Tibial artery (tissue), 4 donors: ENCODE measurements at regions not wholly inside any gene's neighbourhood (a gene's known extent, or its start where the extent isn't known, plus 50 kb on each side); places are given as distances from the start of the nearest gene placed in this dataset.

Experiments used
- DNase-seq, 2 donors: peaks; one replicate each; pipeline ENCODE4 v3.0.0-alpha.2; 2019
- H3K27ac ChIP-seq, 2 donors: fragments of 200-600 bp; sonication (generic) in 1 of 2; 1 replicate in 1 of 2; 2 replicates in 1 of 2; pipeline ENCODE4 v1.5.1; 2018 to 2019; ENCODE audit warnings: mild to moderate bottlenecking in 1 of 2
- H3K27me3 ChIP-seq, 2 donors: fragments of 200-600 bp; sonication (generic) in 1 of 2; one replicate each; pipeline versions ENCODE4 v1.5.1 to v1.6.0; 2016 to 2019
- H3K36me3 ChIP-seq, 3 donors: fragments of 200-600 bp; sonication (generic) in 2 of 3; one replicate each; pipeline ENCODE4 v1.5.1; 2016 to 2019; ENCODE audit warnings: mild to moderate bottlenecking in 2 of 3
- H3K4me1 ChIP-seq, 4 donors: fragments of 200-600 bp; sonication (generic) in 2 of 4; 1 replicate in 3 of 4; 2 replicates in 1 of 4; pipeline ENCODE4 v1.5.1; 2016 to 2019
- H3K4me3 ChIP-seq, 2 donors: fragments of 200-600 bp; sonication (generic) in 1 of 2; 1 replicate in 1 of 2; 2 replicates in 1 of 2; pipeline ENCODE4 v1.5.1; 2018 to 2019; ENCODE audit warnings: mild to moderate bottlenecking in 2 of 2
- H3K9me3 ChIP-seq, 3 donors: fragments of 200-600 bp; sonication (generic) in 1 of 3; one replicate each; pipeline ENCODE4 v1.5.1; 2016 to 2019
- CTCF ChIP-seq, 2 experiments: fragments of 200-600 bp in 1 of 2; fragments of 450-650 bp in 1 of 2; IDR thresholded peaks; one replicate each; pipeline ENCODE4 v1.5.1; 2017 to 2019; ENCODE audit warnings: antibody characterized with exemption in 2 of 2, mild to moderate bottlenecking in 1 of 2, moderate library complexity in 1 of 2
- intact Hi-C: fragments of 100-400 bp; cut with DNase I; formaldehyde crosslinking; loops from one replicate; pipeline ENCODE4 v1.15.0; 2023; ENCODE audit warnings: low total_unique reads

- Histone ChIP-seq H3K36me3 (no peaks in the 10 kb centered on the region), H3K9me3 (no peaks in the 10 kb centered on the region), H3K4me1 (no peaks in the 10 kb centered on the region), H3K4me3 (no peak overlapping the region), H3K27me3 (no peaks in the 10 kb centered on the region), H3K27ac (no peak overlapping the region)
- intact Hi-C loops = no loop called here
- no peak for TF ChIP-seq CTCF (IDR thresholded peaks at IDR 0.05)
- no peak for DNase-seq
Measured at GRCh38 chr10:90326498-90327267, 531.2 kb downstream of the HTR7 start.

GRCh38 chr10:90327611-90328010 lies 530.2 kb downstream of the HTR7 start:
- no peaks in the 10 kb centered on the region for H3K27me3 ChIP-seq
- no peak for DNase-seq
- no peaks in the 10 kb centered on the region for H3K9me3 ChIP-seq
- no peak for TF ChIP-seq CTCF (IDR thresholded peaks at IDR 0.05)
- no peak overlapping the region for H3K27ac ChIP-seq
- no peaks in the 10 kb centered on the region for H3K4me1 ChIP-seq
- H3K36me3 ChIP-seq = no peaks in the 10 kb centered on the region
- intact Hi-C loops = no loop called here
- H3K4me3 ChIP-seq = no peak overlapping the region

GRCh38 chr10:90328459-90328858 lies 529.4 kb downstream of the HTR7 start:
- DNase-seq = no peak
- no peak for TF ChIP-seq CTCF (IDR thresholded peaks at IDR 0.05)
- Histone ChIP-seq H3K4me3 (no peak overlapping the region), H3K27ac (no peak overlapping the region), H3K4me1 (no peaks in the 10 kb centered on the region), H3K36me3 (no peaks in the 10 kb centered on the region), H3K27me3 (no peaks in the 10 kb centered on the region), H3K9me3 (no peaks in the 10 kb centered on the region)
- intact Hi-C loops = no loop called here

GRCh38 chr10:90328896-90329295 lies 528.9 kb downstream of the HTR7 start:
- Histone ChIP-seq H3K36me3 (no peaks in the 10 kb centered on the region), H3K9me3 (no peaks in the 10 kb centered on the region), H3K4me3 (no peak overlapping the region), H3K4me1 (no peaks in the 10 kb centered on the region), H3K27ac (no peak overlapping the region), H3K27me3 (no peaks in the 10 kb centered on the region)
- intact Hi-C loops = no loop called here
- no peak for DNase-seq
- no peak for TF ChIP-seq CTCF (IDR thresholded peaks at IDR 0.05)

- H3K9me3 ChIP-seq = no peaks in the 10 kb centered on the region
- no peak overlapping the region for H3K27ac ChIP-seq
- no peak for DNase-seq
- H3K4me3 ChIP-seq = no peak overlapping the region
- H3K27me3 ChIP-seq = no peaks in the 10 kb centered on the region
- H3K4me1 ChIP-seq = no peaks in the 10 kb centered on the region
- H3K36me3 ChIP-seq = no peaks in the 10 kb centered on the region
- intact Hi-C loops = no loop called here
- TF ChIP-seq CTCF (IDR thresholded peaks at IDR 0.05) = no peak
Measured at GRCh38 chr10:90337316-90337715, 520.5 kb downstream of the HTR7 start.

- no peak for DNase-seq
- Histone ChIP-seq H3K36me3 (no peaks in the 10 kb centered on the region), H3K27ac (no peak overlapping the region), H3K27me3 (no peaks in the 10 kb centered on the region), H3K4me3 (no peak overlapping the region), H3K4me1 (no peaks in the 10 kb centered on the region), H3K9me3 (no peaks in the 10 kb centered on the region)
- intact Hi-C loops = no loop called here
- no peak for TF ChIP-seq CTCF (IDR thresholded peaks at IDR 0.05)
Measured at GRCh38 chr10:90342480-90342879, 515.4 kb downstream of the HTR7 start.
